ENCODE measurements at regions not wholly inside any gene's neighbourhood (a gene's known extent, or its start where the extent isn't known, plus 50 kb on each side); places are given as distances from the start of the nearest gene placed in this dataset.

DNA sequence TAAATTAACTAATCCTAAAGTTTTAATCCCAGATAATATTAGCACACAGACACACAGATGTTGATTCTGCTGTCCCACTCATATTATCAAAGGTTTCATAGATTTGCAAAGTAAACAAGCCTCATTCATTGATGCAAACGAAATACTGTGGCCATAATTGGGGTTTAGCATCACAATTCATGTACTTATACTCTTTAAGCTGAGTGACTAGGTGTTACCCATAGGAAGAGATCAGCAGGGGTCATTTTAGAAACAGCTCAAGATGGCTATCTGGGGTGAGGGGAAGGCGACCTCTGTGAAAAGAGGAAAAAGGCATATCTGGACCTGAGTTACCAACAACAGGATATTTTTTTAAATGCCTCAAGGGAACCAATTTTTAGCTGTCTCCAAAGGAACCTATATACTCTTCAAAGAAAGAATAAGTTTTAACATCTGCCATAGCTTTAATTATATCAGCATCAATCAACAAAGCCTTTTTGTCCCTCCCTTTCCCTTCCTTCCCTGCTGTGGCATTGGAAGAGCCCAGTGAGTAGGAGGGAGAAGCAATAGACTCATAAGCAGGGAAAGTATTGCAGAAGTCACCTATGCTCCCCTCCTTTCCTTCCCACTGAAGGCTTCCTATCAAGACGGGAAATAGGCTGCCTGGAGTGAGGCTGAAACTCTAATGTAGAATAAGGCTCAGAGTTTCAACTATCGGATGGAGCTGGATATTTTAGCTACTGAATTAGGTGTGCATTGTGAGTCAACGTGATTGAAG lies 553.4 kb downstream of the ZIC1 start:
- no TSS peak for BruUV-seq (replicated peaks)
- no peak for DNase-seq (ENCODE audit: low read depth, low spot score)
- intact Hi-C loops (cut with micrococcal nuclease; ENCODE audit: unreplicated experiment) (no loop called here), in situ Hi-C loops (cut with HindIII; ENCODE audit: low pct_unique_long_range_greater_than_20kb, low sequenced_read_pairs) (no loop called here)
- H3K4me1 ChIP-seq (ENCODE audit: control insufficient read depth, insufficient read depth, low read length) = no peaks in the 10 kb centered on the region
- no peak for ATAC-seq
- no peaks in the 10 kb centered on the region for H3K36me3 ChIP-seq (ENCODE audit: control insufficient read depth, insufficient read depth, low read length)
- H3K27me3 ChIP-seq (ENCODE audit: control insufficient read depth, insufficient read depth, low read length) = no peaks in the 10 kb centered on the region
- H3K4me3 ChIP-seq (ENCODE audit: low read depth in 2 of 2, low read length in 2 of 2) = no peak overlapping the region
- ChIA-PET CTCF (no interaction called here), POLR2A (no interaction called here)
- 0 out of 2 replicates have a peak, but pooled peaks cover 3% of the 10 kb centered on the region for H3K9me3 ChIP-seq (ENCODE audit: control insufficient read depth, insufficient read depth, low read depth, low read length)
- TF ChIP-seq POLR2AphosphoS5 (IDR thresholded peaks at IDR 0.05; ENCODE audit: low read depth, low read length) (no peak), CTCF (IDR thresholded peaks at IDR 0.05) (no peak), SIN3A (IDR thresholded peaks at IDR 0.05; ENCODE audit: borderline replicate concordance, insufficient read depth, low read depth, low read length) (no peak)
- no peak overlapping the region for H3K27ac ChIP-seq (ENCODE audit: low read length)

- Histone ChIP-seq H3K36me3 (ENCODE audit: control insufficient read depth, insufficient read depth, low read length) (no peaks in the 10 kb centered on the region), H3K27ac (ENCODE audit: low read length) (no peak overlapping the region), H3K27me3 (ENCODE audit: control insufficient read depth, insufficient read depth, low read length) (no peaks in the 10 kb centered on the region), H3K9me3 (ENCODE audit: control insufficient read depth, insufficient read depth, low read depth, low read length) (0 out of 2 replicates have a peak, but pooled peaks cover 3% of the 10 kb centered on the region), H3K4me1 (ENCODE audit: control insufficient read depth, insufficient read depth, low read length) (no peaks in the 10 kb centered on the region), H3K4me3 (ENCODE audit: low read depth in 2 of 2, low read length in 2 of 2) (no peak overlapping the region)
- in situ Hi-C loops (cut with HindIII; ENCODE audit: low pct_unique_long_range_greater_than_20kb, low sequenced_read_pairs) = no loop called here
- CTCF ChIA-PET = no interaction called here
- DNase-seq (ENCODE audit: low read depth, low spot score) = no peak
- POLR2A ChIA-PET = no interaction called here
- ATAC-seq = no peak
- intact Hi-C loops (cut with micrococcal nuclease; ENCODE audit: unreplicated experiment) = no loop called here
- TF ChIP-seq, protein P1, sequence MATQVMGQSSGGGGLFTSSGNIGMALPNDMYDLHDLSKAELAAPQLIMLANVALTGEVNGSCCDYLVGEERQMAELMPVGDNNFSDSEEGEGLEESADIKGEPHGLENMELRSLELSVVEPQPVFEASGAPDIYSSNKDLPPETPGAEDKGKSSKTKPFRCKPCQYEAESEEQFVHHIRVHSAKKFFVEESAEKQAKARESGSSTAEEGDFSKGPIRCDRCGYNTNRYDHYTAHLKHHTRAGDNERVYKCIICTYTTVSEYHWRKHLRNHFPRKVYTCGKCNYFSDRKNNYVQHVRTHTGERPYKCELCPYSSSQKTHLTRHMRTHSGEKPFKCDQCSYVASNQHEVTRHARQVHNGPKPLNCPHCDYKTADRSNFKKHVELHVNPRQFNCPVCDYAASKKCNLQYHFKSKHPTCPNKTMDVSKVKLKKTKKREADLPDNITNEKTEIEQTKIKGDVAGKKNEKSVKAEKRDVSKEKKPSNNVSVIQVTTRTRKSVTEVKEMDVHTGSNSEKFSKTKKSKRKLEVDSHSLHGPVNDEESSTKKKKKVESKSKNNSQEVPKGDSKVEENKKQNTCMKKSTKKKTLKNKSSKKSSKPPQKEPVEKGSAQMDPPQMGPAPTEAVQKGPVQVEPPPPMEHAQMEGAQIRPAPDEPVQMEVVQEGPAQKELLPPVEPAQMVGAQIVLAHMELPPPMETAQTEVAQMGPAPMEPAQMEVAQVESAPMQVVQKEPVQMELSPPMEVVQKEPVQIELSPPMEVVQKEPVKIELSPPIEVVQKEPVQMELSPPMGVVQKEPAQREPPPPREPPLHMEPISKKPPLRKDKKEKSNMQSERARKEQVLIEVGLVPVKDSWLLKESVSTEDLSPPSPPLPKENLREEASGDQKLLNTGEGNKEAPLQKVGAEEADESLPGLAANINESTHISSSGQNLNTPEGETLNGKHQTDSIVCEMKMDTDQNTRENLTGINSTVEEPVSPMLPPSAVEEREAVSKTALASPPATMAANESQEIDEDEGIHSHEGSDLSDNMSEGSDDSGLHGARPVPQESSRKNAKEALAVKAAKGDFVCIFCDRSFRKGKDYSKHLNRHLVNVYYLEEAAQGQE (IDR thresholded peaks at IDR 0.05; ENCODE audit: insufficient read depth in 1 of 2, low read depth in 2 of 2, low read length in 1 of 2) = no peak
- TF ChIP-seq SIN3A (IDR thresholded peaks at IDR 0.05; ENCODE audit: borderline replicate concordance, insufficient read depth, low read depth, low read length) = no peak
- no peak for TF ChIP-seq TCF7L2 (IDR thresholded peaks at IDR 0.05; ENCODE audit: low read depth, low read length)
- no peak for TF ChIP-seq CTCF (IDR thresholded peaks at IDR 0.05)
- TF ChIP-seq POLR2AphosphoS5 (IDR thresholded peaks at IDR 0.05; ENCODE audit: low read depth, low read length) = no peak
- BruUV-seq (replicated peaks) = no TSS peak
Observed at GRCh38 chr3:147963711-147964110, 554.5 kb downstream of the ZIC1 start.

All from Panc1 (cell line).